ENCODE measurements at regions not wholly inside any gene's neighbourhood (a gene's known extent, or its start where the extent isn't known, plus 50 kb on each side); places are given as distances from the start of the nearest gene placed in this dataset.

GRCh38 chr2:180695586-180696401 lies 284.6 kb upstream of the UBE2E3 start:
- TF ChIP-seq POLR2A (IDR thresholded peaks at IDR 0.05) (no peak), CTCF (IDR thresholded peaks at IDR 0.05) (no peak)
